SK-N-SH (cell line): ENCODE measurements at regions not wholly inside any gene's neighbourhood (a gene's known extent, or its start where the extent isn't known, plus 50 kb on each side); places are given as distances from the start of the nearest gene placed in this dataset.

Experiments used
- CTCF ChIA-PET: fragments of 300-600, 350-600 bp; formaldehyde crosslinking; extraction: SDS; loops from one replicate; lab custom pipeline; 2021; lab: Yijun Ruan, JAX
- POLR2A ChIA-PET: fragments of 350-600 bp; sonication (Branson Sonifier 250); formaldehyde crosslinking; extraction: SDS; loops from one replicate; lab custom pipeline; 2020; ENCODE audit warnings: antibody characterized with exemption, inconsistent platforms; lab: Yijun Ruan, JAX
- DNase-seq: peaks from one replicate; pipeline ENCODE4 v3.0.0; 2012
- H2AFZ ChIP-seq: fragments of 200-600 bp; sonication (generic); 2 replicates; pipeline ENCODE4 v1.8.1; 2016; ENCODE audit warnings: antibody characterized with exemption, mild to moderate bottlenecking, low read depth
- H3F3A ChIP-seq: fragments of 200-600 bp; sonication (generic); replicated peaks from 2 replicates; pipeline ENCODE3; 2016; ENCODE audit warnings: antibody characterized with exemption, mild to moderate bottlenecking; ENCODE audit not compliant: insufficient read depth
- H3K27ac ChIP-seq, 2 experiments: fragments of 200-500 bp in 1 of 2; fragments of 200-600 bp in 1 of 2; sonication (Bioruptor generic) in 1 of 2; sonication (generic), shearing (Covaris generic) in 1 of 2; 2 replicates each; pipeline versions ENCODE4 v1.5.1 to v1.6.1; 2014 to 2016; ENCODE audit warnings: low read depth in 2 of 2, inconsistent platforms in 1 of 2, low read length in 1 of 2, mild to moderate bottlenecking in 1 of 2, mixed read lengths in 1 of 2
- H3K27me3 ChIP-seq: fragments of 200-600 bp; sonication (generic), shearing (Covaris generic); 2 replicates; pipeline ENCODE4 v1.6.1; 2016; ENCODE audit warnings: mixed run types; ENCODE audit not compliant: insufficient read depth
- H3K36me3 ChIP-seq, 2 experiments: fragments of 200-500 bp in 1 of 2; fragments of 200-600 bp in 1 of 2; sonication (Bioruptor generic) in 1 of 2; sonication (generic) in 1 of 2; replicated peaks in 1 of 2; 2 replicates each; pipeline versions ENCODE3 to v1.5.1; 2014 to 2016; ENCODE audit warnings: low read length in 1 of 2, mild to moderate bottlenecking in 1 of 2; ENCODE audit not compliant: insufficient read depth in 2 of 2, control insufficient read depth in 1 of 2
- H3K4me1 ChIP-seq, 2 experiments: fragments of 200-500 bp in 1 of 2; fragments of 200-600 bp in 1 of 2; sonication (Bioruptor generic) in 1 of 2; sonication (generic), shearing (Covaris generic) in 1 of 2; 2 replicates each; pipeline versions ENCODE4 v1.5.1 to v1.6.1; 2014 to 2016; ENCODE audit warnings: low read depth in 1 of 2, low read length in 1 of 2, mixed run types in 1 of 2; ENCODE audit not compliant: insufficient read depth in 2 of 2, control insufficient read depth in 1 of 2
- H3K4me2 ChIP-seq: fragments of 200-600 bp; sonication (generic), shearing (Covaris generic); 2 replicates; pipeline ENCODE4 v1.6.1; 2017; ENCODE audit warnings: mixed run types
- H3K4me3 ChIP-seq, 2 experiments: fragments of 200-500 bp in 1 of 2; fragments of 200-600 bp in 1 of 2; sonication (Bioruptor generic) in 1 of 2; sonication (generic), shearing (Covaris generic) in 1 of 2; 2 replicates each; pipeline versions ENCODE4 v1.5.1 to v1.8.1; 2014 to 2016; ENCODE audit warnings: low read depth in 2 of 2, inconsistent platforms in 1 of 2, low read length in 1 of 2, mild to moderate bottlenecking in 1 of 2, mixed read lengths in 1 of 2, moderate library complexity in 1 of 2
- H3K79me2 ChIP-seq: fragments of 200-600 bp; sonication (generic); 2 replicates; pipeline ENCODE4 v1.8.1; 2017; ENCODE audit warnings: mild to moderate bottlenecking; ENCODE audit not compliant: insufficient read depth
- H3K9ac ChIP-seq: fragments of 200-600 bp; sonication (generic); 2 replicates; pipeline ENCODE4 v1.6.1; 2017; ENCODE audit warnings: mixed run types
- H3K9me2 ChIP-seq: fragments of 200-600 bp; sonication (generic); 2 replicates; pipeline ENCODE4 v1.6.1; 2017; ENCODE audit warnings: mixed run types
- H3K9me3 ChIP-seq: fragments of 200-600 bp; sonication (generic); 2 replicates; pipeline ENCODE4 v1.6.1; 2017; ENCODE audit warnings: mixed run types, mild to moderate bottlenecking, moderate library complexity
- H4K20me1 ChIP-seq: fragments of 200-600 bp; sonication (generic); 2 replicates; pipeline ENCODE4 v1.6.1; 2017; ENCODE audit warnings: mild to moderate bottlenecking, mixed run types; ENCODE audit not compliant: insufficient read depth
- CHD2 ChIP-seq: fragments of 150-350 bp; IDR thresholded peaks from 2 replicates; pipeline ENCODE4 v1.6.1; 2018; ENCODE audit warnings: low read length; ENCODE audit not compliant: partially characterized antibody
- EP300 ChIP-seq, 2 experiments: IDR thresholded peaks; 2 replicates each; pipeline versions ENCODE4 v1.4.0 to v1.6.1; 2012; ENCODE audit warnings: borderline replicate concordance in 1 of 2, low read depth in 1 of 2, low read length in 1 of 2
- EZH2phosphoT487 ChIP-seq: fragments of 200-600 bp; sonication (generic); IDR thresholded peaks from 2 replicates; pipeline ENCODE4 v1.6.1; 2017; ENCODE audit warnings: low read depth, mixed run types, mild to moderate bottlenecking, antibody characterized with exemption, moderate library complexity, borderline replicate concordance
- FOXJ3 ChIP-seq: sonication (generic); formaldehyde crosslinking; IDR thresholded peaks from 2 replicates; pipeline ENCODE4 v1.5.1; 2020; ENCODE audit warnings: mild to moderate bottlenecking, missing genetic modification reagents
- FOXM1 ChIP-seq: IDR thresholded peaks from 2 replicates; pipeline ENCODE4 v1.4.0; 2012; ENCODE audit warnings: low read depth, mild to moderate bottlenecking
- GABPA ChIP-seq: IDR thresholded peaks from 2 replicates; pipeline ENCODE4 v1.4.0; 2012; ENCODE audit warnings: low read depth, mild to moderate bottlenecking
- MAX ChIP-seq: IDR thresholded peaks from 2 replicates; pipeline ENCODE4 v1.4.0; 2012; ENCODE audit warnings: low read depth
- MEF2A ChIP-seq: IDR thresholded peaks from 2 replicates; pipeline ENCODE4 v1.4.0; 2012; ENCODE audit warnings: low read depth, borderline replicate concordance
- MXI1 ChIP-seq: IDR thresholded peaks from 2 replicates; pipeline ENCODE4 v1.6.1; 2012; ENCODE audit warnings: mild to moderate bottlenecking, low read depth, low read length, improper control_type of control experiment
- NFIC ChIP-seq: IDR thresholded peaks from 2 replicates; pipeline ENCODE4 v1.4.0; 2012; ENCODE audit warnings: borderline replicate concordance
- NRF1 ChIP-seq: IDR thresholded peaks from 2 replicates; pipeline ENCODE4 v1.6.1; 2012; ENCODE audit warnings: low read depth, mild to moderate bottlenecking, low read length
- POLR2AphosphoS5 ChIP-seq: IDR thresholded peaks from 2 replicates; pipeline ENCODE4 v1.6.1; 2012; ENCODE audit warnings: low read depth, low read length
- RAD21 ChIP-seq: IDR thresholded peaks from 2 replicates; pipeline ENCODE4 v1.6.1; 2012; ENCODE audit warnings: mild to moderate bottlenecking, low read length
- REST ChIP-seq: IDR thresholded peaks from 2 replicates; pipeline ENCODE4 v1.6.1; 2012; ENCODE audit warnings: mild to moderate bottlenecking, low read depth, low read length, moderate library complexity
- RFX5 ChIP-seq: IDR thresholded peaks from 2 replicates; pipeline ENCODE4 v1.6.1; 2012; ENCODE audit warnings: mild to moderate bottlenecking, improper control_type of control experiment, low read length
- RXRA ChIP-seq: IDR thresholded peaks from 2 replicates; pipeline ENCODE4 v1.4.0; 2012; ENCODE audit warnings: low read depth, mild to moderate bottlenecking, borderline replicate concordance
- SIN3A ChIP-seq: IDR thresholded peaks from 2 replicates; pipeline ENCODE4 v1.6.1; 2012; ENCODE audit warnings: low read depth, mild to moderate bottlenecking, low read length, moderate library complexity, borderline replicate concordance
- TCF12 ChIP-seq: IDR thresholded peaks from 2 replicates; pipeline ENCODE4 v1.4.0; 2012
- USF1 ChIP-seq: IDR thresholded peaks from 2 replicates; pipeline ENCODE4 v1.4.0; 2012; ENCODE audit warnings: low read depth, borderline replicate concordance
- USF2 ChIP-seq: fragments of 150-350 bp; IDR thresholded peaks from 2 replicates; pipeline ENCODE4 v1.6.1; 2017; ENCODE audit warnings: antibody characterized with exemption, low read length, low read depth, borderline replicate concordance
- YY1 ChIP-seq: IDR thresholded peaks from 2 replicates; pipeline ENCODE4 v1.4.0; 2012; ENCODE audit warnings: low read depth, mild to moderate bottlenecking
- ZBTB33 ChIP-seq: IDR thresholded peaks from 2 replicates; pipeline ENCODE4 v1.4.0; 2012; ENCODE audit warnings: low read depth, borderline replicate concordance
- WGBS: methylation state at CpG from one replicate; pipeline ENCODE4 v1.1.6; 2017; ENCODE audit warnings: low lambda C conversion rate; 5-methylcytosine and 5-hydroxymethylcytosine counted together

GRCh38 chr1:4395676-4396075 is 258.7 kb upstream of the AJAP1 start:
- Histone ChIP-seq H3K4me1 (no peaks in the 10 kb centered on the region), H3K27me3 (no peaks in the 10 kb centered on the region), H2AFZ (no peak overlapping the region), H3K27ac (no peak overlapping the region), H3K4me3 (no peak overlapping the region), H3K79me2 (no peaks in the 10 kb centered on the region), H3K9ac (no peak overlapping the region), H3F3A (no peaks in the 10 kb centered on the region), H3K36me3 (no peaks in the 10 kb centered on the region), H3K9me3 (no peaks in the 10 kb centered on the region), H3K9me2 (no peaks in the 10 kb centered on the region), H3K4me2 (no peak overlapping the region), H4K20me1 (no peaks in the 10 kb centered on the region)
- TF ChIP-seq GABPA (no peak), NRF1 (no peak), FOXM1 (no peak), SIN3A (no peak), MEF2A (no peak), USF1 (no peak), CHD2 (no peak), FOXJ3 (CRISPR knock-in tag) (no peak), TCF12 (no peak), MAX (no peak), YY1 (no peak), RFX5 (no peak), USF2 (no peak)
- WGBS, result 25% methylated on average over 5 of the region's 5 CpGs
- ChIA-PET CTCF (interaction anchor here (1.1 kb wide), 1 partner anchor 15 kb away, joined by 3 read pairs; no protein-coding TSS in a partner anchor), POLR2A (no interaction called here)
- DNase-seq, result no peak

- no peaks in the 10 kb centered on the region for H4K20me1 ChIP-seq
- H3K9me3 ChIP-seq, result no peaks in the 10 kb centered on the region
- no peaks in the 10 kb centered on the region for H3K4me1 ChIP-seq
- H3K9ac ChIP-seq, result no peak overlapping the region
- no peak overlapping the region for H3K4me2 ChIP-seq
- WGBS, result 42% methylated on average over 9 of the region's 9 CpGs
- H3K4me3 ChIP-seq, result no peak overlapping the region
- H3K9me2 ChIP-seq, result no peaks in the 10 kb centered on the region
- H3K27me3 ChIP-seq, result no peaks in the 10 kb centered on the region
- no peak for DNase-seq
- H2AFZ ChIP-seq, result no peak overlapping the region
- POLR2A ChIA-PET, result no interaction called here
- no peak overlapping the region for H3K27ac ChIP-seq
- H3K36me3 ChIP-seq, result no peaks in the 10 kb centered on the region
- H3F3A ChIP-seq, result no peaks in the 10 kb centered on the region
- CTCF ChIA-PET, result no interaction called here
- H3K79me2 ChIP-seq, result no peaks in the 10 kb centered on the region
- TF ChIP-seq FOXM1 (no peak), MXI1 (no peak), EP300 (IDR thresholded peaks at IDR 0.05; ENCODE audit: borderline replicate concordance in 1 of 2, low read depth in 1 of 2, low read length in 1 of 2) (no peak), NFIC (no peak), EZH2phosphoT487 (no peak), RAD21 (no peak), ZBTB33 (no peak), RXRA (no peak), POLR2AphosphoS5 (no peak), TCF12 (no peak), REST (no peak), RFX5 (no peak)
Observed at GRCh38 chr1:4396551-4396950, 257.9 kb upstream of the AJAP1 start.
